ENCODE measurements at regions not wholly inside any gene's neighbourhood (a gene's known extent, or its start where the extent isn't known, plus 50 kb on each side); places are given as distances from the start of the nearest gene placed in this dataset.

DNA sequence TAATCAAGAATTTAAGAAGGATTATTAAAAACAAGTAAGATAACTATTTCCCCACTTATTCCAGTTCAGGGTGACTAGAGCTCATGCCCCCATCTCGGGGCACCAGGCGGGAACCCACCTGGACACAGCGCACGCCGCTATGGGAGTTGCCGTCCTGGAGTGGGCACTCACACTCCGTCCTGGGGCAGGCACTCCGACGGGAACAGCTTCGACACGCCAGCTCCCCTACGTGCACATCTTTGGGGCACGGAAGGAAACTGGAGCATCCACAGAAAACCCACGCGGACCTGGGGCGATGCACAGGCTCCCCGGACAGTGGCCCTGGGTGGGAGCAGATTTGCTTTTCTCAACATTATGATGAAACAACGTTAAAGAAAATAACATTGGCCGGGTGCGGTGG is 52.0 kb upstream of the GATA5 start:
- Mint-ChIP-seq H3K27ac (no peak overlapping the region), H3K9me3 (no peaks in the 10 kb centered on the region), H3K27me3 (peaks cover 0 to 4% of the 10 kb centered on the region in 2 donors), H3K36me3 (no peaks in the 10 kb centered on the region), H3K4me3 (no peak overlapping the region), H3K4me1 (ENCODE audit: low read depth in 2 of 2) (no peaks in the 10 kb centered on the region)
- ATAC-seq (no peak), DNase-seq (ENCODE audit: low spot score) (no peak)

DNA sequence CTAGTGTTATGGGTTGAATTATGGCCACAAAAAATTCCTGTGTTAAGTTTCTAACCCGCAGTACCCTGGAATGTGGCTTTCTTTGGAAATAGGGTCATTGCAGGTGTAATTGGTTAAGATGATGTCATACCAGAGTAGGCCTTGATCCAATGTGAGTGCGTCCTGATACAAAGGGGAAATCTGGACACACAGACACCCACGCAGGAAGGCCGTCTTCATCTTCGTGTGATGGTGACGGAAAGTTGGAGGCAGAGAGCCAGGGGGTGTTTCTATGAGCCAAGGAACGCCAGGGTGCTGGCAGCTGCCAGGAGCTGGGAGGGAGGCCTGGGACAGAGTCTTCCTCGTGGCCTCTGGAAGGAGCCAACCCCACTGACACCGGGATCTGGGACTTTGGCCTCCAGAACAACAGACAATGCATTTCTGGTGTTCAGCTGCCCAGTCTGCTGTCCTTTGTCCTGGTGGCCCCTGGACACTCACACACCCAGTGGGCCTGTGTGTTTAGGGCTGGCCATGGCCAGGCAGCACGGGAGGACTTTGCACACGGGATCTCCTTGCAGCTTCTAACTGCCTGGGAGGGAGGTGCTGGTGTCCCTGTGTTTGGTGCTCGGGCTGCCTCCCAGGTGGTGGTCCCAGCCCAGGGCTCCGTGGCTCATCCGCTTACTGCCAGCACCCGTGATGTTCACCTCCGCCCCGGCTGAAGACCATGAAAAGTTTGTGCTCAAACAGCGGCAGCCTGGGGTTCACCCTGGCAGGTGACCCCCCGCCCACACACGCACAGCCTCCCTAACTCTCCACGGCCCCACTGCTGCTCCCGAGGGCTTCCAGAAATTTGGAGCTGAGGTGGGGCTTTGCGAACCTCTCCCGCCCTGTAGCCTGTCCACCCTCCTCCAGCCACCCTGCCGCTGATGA is 53.4 kb upstream of the GATA5 start:
- Mint-ChIP-seq H3K27me3 (peaks cover 0 to 4% of the 10 kb centered on the region in 2 donors), H3K9me3 (no peaks in the 10 kb centered on the region), H3K4me1 (ENCODE audit: low read depth in 2 of 2) (no peaks in the 10 kb centered on the region), H3K4me3 (no peak overlapping the region), H3K27ac (no peak overlapping the region), H3K36me3 (no peaks in the 10 kb centered on the region)
- ATAC-seq (no peak), DNase-seq (ENCODE audit: low spot score) (no peak)

DNA sequence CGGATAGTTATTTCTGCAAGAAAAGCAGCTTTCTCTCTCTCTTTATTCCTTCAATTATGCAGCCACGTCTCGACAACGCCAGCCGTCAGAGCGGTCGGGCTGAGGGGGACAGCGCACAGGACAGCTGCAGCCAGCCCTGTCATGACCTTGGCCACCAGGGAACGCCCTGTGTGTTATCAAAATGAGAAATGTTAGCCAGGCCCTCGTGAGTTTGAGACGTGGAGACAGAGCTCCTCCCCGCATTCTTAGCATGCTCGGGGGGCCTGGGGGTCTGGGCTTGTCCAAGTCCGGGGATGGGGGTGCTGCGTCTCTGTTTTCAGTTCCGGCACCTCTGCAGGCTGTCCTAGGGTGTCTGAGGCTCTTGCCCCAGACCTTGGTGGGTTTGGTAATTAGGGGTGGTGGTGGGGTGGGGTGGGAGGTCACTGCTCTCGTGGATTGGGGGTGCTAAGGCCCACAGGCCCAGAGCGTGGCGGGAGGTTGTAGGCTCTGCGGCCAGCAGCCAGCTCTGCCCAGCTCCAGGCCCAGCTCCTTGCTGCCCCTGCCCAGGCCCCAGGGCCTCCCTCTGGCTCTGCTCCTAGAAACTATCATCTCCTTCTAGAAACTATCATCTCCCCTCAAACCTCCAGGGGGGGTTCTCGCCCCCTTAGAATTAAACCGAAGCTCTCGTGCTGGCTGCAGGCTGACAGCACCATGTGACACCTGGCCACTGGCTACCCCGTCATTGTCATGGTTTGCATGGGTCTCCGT is 54.3 kb upstream of the GATA5 start:
- peaks cover 0 to 4% of the 10 kb centered on the region in 2 donors for H3K27me3 Mint-ChIP-seq
- no peaks in the 10 kb centered on the region for H3K9me3 Mint-ChIP-seq
- H3K4me3 Mint-ChIP-seq: no peak overlapping the region
- no peak overlapping the region for H3K27ac Mint-ChIP-seq
- ATAC-seq (no peak), DNase-seq (ENCODE audit: low spot score) (no peak)
- no peaks in the 10 kb centered on the region for H3K4me1 Mint-ChIP-seq (ENCODE audit: low read depth in 2 of 2)
- no peaks in the 10 kb centered on the region for H3K36me3 Mint-ChIP-seq

DNA sequence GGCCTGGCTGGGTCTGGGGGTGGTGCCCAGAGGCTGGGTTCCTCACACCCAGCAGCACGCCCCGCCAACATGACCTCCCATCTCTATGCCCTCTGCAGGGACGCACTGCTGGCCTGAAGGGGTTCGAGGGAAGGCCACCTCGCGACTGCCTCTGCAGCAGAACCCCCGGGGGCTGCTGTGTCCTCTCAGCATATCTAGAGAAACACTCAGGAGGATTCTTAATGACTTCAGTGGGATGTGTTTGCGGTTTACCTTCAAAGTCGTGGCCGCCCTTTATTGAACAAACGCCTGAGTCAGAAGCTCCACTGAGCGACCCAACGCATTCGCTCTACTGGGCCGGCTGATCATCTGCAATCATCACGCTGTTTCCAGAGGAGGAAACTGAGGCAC is 54.8 kb upstream of the GATA5 start:
- Mint-ChIP-seq H3K36me3 (no peaks in the 10 kb centered on the region), H3K4me1 (ENCODE audit: low read depth in 2 of 2) (no peaks in the 10 kb centered on the region), H3K27me3 (peaks cover 0 to 4% of the 10 kb centered on the region in 2 donors), H3K27ac (no peak overlapping the region), H3K4me3 (no peak overlapping the region), H3K9me3 (no peaks in the 10 kb centered on the region)
- ATAC-seq (no peak), DNase-seq (ENCODE audit: low spot score) (no peak)

DNA sequence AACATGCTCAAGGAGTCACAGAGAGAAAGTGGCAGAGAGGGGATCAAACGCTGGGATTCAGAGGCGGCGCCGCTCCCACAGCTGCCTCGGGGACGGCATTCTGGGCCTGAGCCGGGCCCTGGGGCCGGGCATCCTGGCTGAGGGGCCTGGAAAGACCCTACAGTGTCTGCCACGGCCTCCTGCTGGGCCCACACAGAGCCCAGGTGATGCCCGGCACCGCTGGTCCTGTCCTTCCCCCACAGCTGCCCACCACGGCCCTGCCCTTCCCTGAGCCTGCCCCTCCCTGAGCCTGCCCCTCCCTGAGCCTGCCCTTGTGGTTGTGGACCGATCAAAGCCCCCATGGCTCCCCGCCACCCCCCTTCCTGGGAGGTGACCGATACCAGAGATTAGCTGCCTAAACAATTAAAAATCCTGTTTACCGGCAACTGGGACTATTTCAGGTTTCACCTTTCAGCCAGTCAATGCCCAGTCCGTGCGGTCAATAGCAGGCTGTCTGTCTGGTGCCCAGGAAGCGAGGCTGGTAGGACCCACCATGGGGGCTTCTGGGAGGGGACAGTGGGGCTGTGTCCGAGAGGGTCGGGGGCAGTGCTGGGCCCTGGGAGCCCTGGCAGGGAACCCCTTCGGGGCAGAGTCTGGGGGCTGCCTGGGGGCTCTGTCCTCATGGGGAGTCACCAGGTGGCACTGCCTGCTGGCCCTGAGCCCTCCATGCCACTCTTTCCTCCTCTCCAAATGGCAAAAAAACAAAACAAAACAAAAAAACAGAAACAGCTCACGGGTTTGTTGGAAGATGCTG is 55.4 kb upstream of the GATA5 start:
- no peaks in the 10 kb centered on the region for H3K4me1 Mint-ChIP-seq (ENCODE audit: low read depth in 2 of 2)
- DNase-seq (ENCODE audit: low spot score) (no peak), ATAC-seq (no peak)
- H3K27ac Mint-ChIP-seq: no peak overlapping the region
- no peak overlapping the region for H3K4me3 Mint-ChIP-seq
- no peaks in the 10 kb centered on the region for H3K36me3 Mint-ChIP-seq
- H3K9me3 Mint-ChIP-seq: no peaks in the 10 kb centered on the region
- peaks cover 0 to 4% of the 10 kb centered on the region in 2 donors for H3K27me3 Mint-ChIP-seq

DNA sequence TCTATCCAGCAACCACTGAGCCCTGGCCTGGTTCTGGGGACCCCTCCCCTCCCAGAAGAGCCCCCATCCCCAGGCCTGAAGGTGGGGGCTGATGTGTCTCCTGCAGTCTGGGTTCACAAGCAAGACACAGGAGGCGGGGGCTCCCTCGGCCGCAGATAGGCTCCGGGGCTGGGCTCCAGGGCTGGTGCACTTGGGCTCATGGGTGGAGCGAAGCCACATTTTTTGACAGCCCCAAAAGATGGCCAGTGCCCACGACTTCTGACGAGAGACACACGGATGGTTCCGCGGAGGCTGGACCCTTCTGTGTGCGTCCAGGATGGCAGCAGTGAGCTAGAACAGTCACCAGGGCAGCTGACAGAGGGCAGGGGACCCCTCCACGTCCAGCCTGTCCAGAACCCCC is 57.1 kb upstream of the GATA5 start:
- ATAC-seq: no peak
- H3K4me1 Mint-ChIP-seq (ENCODE audit: low read depth in 2 of 2): no peaks in the 10 kb centered on the region
- no peak overlapping the region for H3K4me3 Mint-ChIP-seq
- no peak overlapping the region for H3K27ac Mint-ChIP-seq
- no peak for DNase-seq (ENCODE audit: low spot score)
- no peaks in the 10 kb centered on the region for H3K9me3 Mint-ChIP-seq
- H3K36me3 Mint-ChIP-seq: no peaks in the 10 kb centered on the region
- peaks cover 0 to 2% of the 10 kb centered on the region in 2 donors for H3K27me3 Mint-ChIP-seq

DNA sequence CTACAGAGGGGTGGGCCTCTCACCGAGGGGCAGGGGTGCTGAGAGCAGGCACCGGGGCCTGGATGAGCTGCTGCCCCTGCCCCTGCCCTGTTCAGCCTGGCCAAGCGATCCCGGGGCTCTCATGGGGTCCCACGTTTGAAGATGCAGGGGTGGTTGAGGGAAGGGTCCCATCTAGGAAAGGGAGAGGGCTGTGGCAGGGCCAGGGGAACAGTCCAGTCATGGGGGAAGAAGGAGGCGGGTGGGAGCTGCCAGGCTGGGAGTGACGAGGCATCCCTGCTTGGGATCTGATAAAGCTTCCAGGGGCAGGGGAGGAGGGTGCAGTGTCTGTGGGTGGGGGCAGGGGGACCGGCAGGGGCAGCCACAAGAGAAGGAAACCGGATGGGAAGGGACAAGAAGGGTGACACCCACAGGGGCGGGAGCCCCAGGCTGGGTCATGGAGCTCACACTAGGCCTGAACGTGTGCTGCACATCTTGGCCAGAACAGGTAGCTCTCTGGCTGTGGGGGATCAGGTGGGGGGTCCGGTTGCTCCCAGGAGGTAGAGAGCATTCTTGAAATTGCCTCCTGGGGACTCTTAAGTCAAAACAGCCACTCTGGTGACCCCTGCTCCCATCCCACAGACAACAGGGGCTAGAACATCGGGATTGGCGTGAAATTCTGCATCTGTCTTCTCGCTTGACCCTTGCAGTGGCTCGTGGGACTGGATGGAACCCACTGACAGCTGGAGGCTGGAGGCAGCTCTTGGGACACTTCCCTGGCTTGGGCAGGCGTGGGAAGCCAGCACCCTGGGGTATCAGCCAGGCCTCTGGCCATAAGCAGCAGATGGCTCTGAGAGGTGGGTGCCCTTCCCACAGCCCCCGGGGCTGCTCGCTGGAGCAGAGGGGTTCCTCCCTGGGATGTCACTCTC is 58.0 kb upstream of the GATA5 start:
- H3K36me3 Mint-ChIP-seq: no peaks in the 10 kb centered on the region
- ATAC-seq: no peak
- no peaks in the 10 kb centered on the region for H3K4me1 Mint-ChIP-seq (ENCODE audit: low read depth in 2 of 2)

DNA sequence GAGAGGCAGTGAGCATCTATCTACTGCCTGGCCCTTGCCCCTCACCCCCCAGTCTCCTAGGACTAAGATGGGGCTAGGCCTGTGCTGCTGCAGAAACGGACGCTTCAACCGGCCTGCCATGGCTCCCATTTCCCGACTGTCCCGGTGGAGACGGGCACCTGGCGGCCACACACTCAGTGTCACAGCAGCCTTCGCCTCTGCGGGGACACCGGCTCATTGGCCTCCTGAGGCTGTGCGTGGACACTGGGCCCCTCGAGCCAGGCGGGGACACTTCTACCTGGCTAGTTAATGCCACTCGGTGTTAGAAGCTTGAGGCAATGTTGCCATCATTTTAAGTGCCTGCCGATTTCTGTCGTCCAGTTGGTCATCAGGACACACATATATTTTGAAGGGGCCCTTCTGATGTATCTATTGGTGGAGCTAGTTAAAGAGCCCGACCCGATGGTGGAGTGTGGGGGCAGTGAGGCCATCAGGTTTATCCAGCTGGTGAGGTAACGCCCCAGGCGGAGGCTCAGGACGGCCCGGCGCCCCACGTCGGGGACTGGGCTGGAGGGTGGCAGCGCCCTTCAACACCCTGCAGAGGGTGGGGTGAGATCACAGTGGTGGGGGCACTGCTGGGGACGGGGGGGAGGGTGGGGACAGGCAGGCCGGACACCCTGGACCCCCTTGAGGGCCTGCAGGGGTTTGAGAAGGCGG is 58.9 kb upstream of the GATA5 start:
- Mint-ChIP-seq H3K27ac (no peak overlapping the region), H3K4me1 (ENCODE audit: low read depth in 2 of 2) (no peaks in the 10 kb centered on the region), H3K36me3 (no peaks in the 10 kb centered on the region), H3K9me3 (no peaks in the 10 kb centered on the region), H3K27me3 (peaks cover 0 to 2% of the 10 kb centered on the region in 2 donors), H3K4me3 (no peak overlapping the region)
- ATAC-seq (no peak), DNase-seq (ENCODE audit: low spot score) (no peak)

More for the DNA sequence above, 58.0 kb upstream of the GATA5 start:
- H3K9me3 Mint-ChIP-seq: no peaks in the 10 kb centered on the region
- DNase-seq (ENCODE audit: low spot score): no peak
- no peak overlapping the region for H3K4me3 Mint-ChIP-seq
- H3K27ac Mint-ChIP-seq: no peak overlapping the region
- peaks cover 0 to 2% of the 10 kb centered on the region in 2 donors for H3K27me3 Mint-ChIP-seq

DNA sequence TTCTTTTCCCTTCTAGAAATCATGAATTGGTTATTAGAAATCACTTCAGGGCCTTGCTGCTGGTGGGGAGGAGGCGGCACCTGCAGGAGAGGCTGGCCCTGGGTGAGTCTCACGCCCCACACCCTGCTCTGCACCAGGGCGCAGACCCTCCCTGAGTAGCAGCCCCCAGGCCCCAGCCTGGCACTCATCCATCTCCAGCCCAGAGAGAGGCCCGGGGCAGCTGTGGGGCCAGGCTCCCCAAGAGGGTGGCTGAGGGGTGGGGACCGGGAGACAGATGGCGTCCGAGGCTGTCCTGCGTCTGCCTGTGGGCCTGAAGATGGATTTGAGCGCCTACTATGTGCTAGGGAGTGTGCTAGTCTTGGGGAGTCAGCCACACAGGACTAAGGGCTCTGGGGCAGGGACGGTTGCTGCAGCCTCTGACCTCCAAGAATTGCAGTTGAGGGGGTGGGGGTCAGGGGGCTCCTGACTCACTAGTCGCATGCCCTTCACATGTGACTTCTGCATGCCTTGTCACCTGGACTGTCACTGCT is 59.6 kb upstream of the GATA5 start:
- ATAC-seq: no peak
- no peaks in the 10 kb centered on the region for H3K4me1 Mint-ChIP-seq (ENCODE audit: low read depth in 2 of 2)
- no peaks in the 10 kb centered on the region for H3K27me3 Mint-ChIP-seq
- no peaks in the 10 kb centered on the region for H3K9me3 Mint-ChIP-seq
- no peaks in the 10 kb centered on the region for H3K36me3 Mint-ChIP-seq
- no peak for DNase-seq (ENCODE audit: low spot score)
- no peak overlapping the region for H3K4me3 Mint-ChIP-seq
- H3K27ac Mint-ChIP-seq: no peak overlapping the region

DNA sequence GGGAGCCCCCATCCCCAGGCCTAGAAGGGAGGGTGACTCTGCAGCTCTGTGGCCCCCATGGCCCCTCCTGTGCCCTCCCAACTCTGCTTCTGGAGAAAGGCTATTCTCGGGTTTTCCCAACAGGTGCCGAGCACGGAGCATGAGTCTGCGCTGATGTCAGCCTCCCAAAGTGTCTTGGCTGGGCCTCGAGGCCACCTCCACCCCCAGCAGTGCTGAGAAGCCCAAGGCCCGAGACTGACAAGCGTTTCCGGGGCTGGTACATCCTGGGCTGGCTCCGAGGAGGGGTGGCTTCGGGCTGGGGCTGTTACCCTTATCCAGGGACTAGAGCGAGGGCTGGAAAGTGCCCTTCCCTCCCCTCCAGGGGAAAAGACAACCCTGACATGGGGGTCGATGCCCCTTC is 60.2 kb upstream of the GATA5 start:
- no peak overlapping the region for H3K27ac Mint-ChIP-seq
- H3K27me3 Mint-ChIP-seq: no peaks in the 10 kb centered on the region
- no peaks in the 10 kb centered on the region for H3K36me3 Mint-ChIP-seq
- H3K4me3 Mint-ChIP-seq: no peak overlapping the region
- H3K4me1 Mint-ChIP-seq (ENCODE audit: low read depth in 2 of 2): no peaks in the 10 kb centered on the region
- ATAC-seq: no peak
- H3K9me3 Mint-ChIP-seq: no peaks in the 10 kb centered on the region
- DNase-seq (ENCODE audit: low spot score): no peak

DNA sequence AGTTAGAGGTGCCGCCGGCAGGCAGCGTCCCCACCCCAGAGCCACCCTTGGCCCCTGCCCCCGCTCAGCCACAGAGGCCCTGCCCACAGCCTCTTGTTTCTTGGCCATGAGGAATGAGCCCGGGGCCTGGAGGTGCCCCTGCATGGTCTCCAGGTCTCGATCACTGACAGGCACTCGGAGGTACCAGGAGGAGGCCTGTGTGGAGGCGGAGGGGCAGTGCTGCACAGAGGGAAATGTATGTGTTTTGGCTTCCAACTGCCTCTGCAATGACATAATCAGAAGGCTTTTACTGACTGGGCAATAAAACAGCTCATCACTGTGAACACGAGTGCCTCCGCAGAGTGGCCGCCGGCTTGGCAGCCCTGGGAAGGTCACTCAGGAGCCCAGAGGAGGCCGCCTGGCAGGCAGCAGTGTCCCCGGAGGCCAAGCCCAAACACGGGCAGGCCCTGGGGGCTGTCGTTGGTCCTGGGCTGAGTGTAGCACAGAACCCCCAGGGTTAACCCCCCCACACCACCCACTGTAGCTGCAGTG is 61.1 kb upstream of the GATA5 start:
- no peaks in the 10 kb centered on the region for H3K9me3 Mint-ChIP-seq
- no peaks in the 10 kb centered on the region for H3K27me3 Mint-ChIP-seq
- ATAC-seq: no peak
- no peak overlapping the region for H3K4me3 Mint-ChIP-seq
- H3K4me1 Mint-ChIP-seq (ENCODE audit: low read depth in 2 of 2): no peaks in the 10 kb centered on the region
- no peak overlapping the region for H3K27ac Mint-ChIP-seq
- DNase-seq (ENCODE audit: low spot score): no peak
- no peaks in the 10 kb centered on the region for H3K36me3 Mint-ChIP-seq

DNA sequence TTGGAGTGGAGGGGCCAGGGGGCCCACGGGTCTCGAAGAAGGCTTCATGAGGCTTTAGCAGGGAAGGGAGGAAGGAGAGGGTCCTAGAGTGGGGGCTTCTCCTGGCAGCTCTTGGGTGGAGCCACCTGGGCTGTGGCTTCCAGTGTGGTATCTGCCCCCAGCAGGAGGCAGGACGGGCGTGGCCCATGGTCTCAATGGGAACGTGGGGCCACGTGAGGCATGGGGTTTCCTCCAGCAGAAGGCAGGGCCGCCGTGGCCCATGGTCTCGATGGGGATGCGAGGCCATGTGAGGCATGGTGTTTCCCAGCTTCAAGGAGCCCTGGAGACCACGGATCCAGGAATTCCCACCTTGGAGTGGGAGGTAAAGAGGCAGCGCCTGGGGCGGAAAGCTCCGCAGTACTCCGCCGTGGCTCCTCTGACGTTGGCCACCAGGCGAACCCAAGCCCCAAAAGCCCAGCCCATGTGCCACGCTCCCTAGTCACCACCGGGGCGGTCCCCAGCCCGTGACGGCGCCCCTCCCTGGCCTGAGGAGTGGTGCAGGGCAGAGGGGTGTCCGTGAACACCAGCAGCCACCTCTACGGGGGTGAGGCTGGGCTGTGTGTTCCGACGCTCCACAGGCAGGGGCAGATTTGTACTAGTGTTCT is 62.0 kb upstream of the GATA5 start:
- H3K27me3 Mint-ChIP-seq: no peaks in the 10 kb centered on the region
- ATAC-seq (no peak), DNase-seq (ENCODE audit: low spot score) (no peak)
- H3K27ac Mint-ChIP-seq: no peak overlapping the region
- H3K4me1 Mint-ChIP-seq (ENCODE audit: low read depth in 2 of 2): no peaks in the 10 kb centered on the region
- H3K9me3 Mint-ChIP-seq: no peaks in the 10 kb centered on the region
- no peak overlapping the region for H3K4me3 Mint-ChIP-seq
- H3K36me3 Mint-ChIP-seq: no peaks in the 10 kb centered on the region
